ENCODE measurements at regions not wholly inside any gene's neighbourhood (a gene's known extent, or its start where the extent isn't known, plus 50 kb on each side); places are given as distances from the start of the nearest gene placed in this dataset.

DNA sequence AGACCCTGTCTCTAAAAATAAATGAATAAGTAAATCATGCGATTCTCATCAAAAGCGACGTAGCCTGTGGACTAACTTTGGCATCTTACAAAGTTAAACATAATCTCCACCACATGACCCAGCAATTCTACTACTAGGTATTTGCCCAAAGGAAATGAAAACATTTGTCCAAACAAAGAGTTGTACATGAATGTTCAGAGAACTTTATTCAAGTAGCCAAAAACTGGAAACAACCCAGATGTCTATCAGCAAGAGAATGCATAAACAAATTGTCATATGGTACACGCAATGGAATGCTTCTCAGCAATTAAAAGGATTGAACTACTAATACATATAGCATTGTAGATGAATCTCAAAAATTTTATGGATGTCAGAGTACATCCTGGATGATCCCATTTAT lies 82.6 kb downstream of the ADRB2 start:
- no peak for TF ChIP-seq POLR2A (IDR thresholded peaks at IDR 0.05; ENCODE audit: low read length)
- TF ChIP-seq GATA1 (IDR thresholded peaks at IDR 0.05; ENCODE audit: low read depth, low read length) = no peak
- DNase-seq = no peak

- TF ChIP-seq POLR2A (IDR thresholded peaks at IDR 0.05; ENCODE audit: low read length) = no peak
- TF ChIP-seq GATA1 (IDR thresholded peaks at IDR 0.05; ENCODE audit: low read depth, low read length) = no peak
- no peak for DNase-seq
These were observed 83.4 kb downstream of the ADRB2 start for GRCh38 chr5:148909766-148910165.

DNA sequence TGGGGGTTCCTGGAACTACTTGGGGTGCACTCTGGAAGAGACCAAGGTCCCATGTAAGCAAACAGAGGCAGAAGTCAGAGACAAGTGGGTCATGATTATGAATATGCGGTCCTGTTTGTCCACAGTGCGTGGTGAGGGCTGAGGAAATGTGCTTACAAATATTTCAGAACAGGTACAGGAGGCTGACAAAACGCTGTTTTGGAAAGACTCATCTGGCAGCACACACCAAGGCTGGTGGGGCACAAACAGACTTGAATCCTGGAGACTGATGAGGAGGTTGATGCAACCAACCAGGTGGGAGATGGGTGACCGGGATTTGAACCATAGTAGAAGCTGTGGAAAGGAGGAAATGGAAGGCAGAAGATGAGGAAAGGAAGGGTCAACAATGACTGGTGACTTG lies 83.8 kb downstream of the ADRB2 start:
- no peak for DNase-seq
- TF ChIP-seq POLR2A (IDR thresholded peaks at IDR 0.05; ENCODE audit: low read length) = no peak
- no peak for TF ChIP-seq GATA1 (IDR thresholded peaks at IDR 0.05; ENCODE audit: low read depth, low read length)

GRCh38 chr5:148910686-148911361 lies 84.4 kb downstream of the ADRB2 start:
- DNase-seq = no peak

GRCh38 chr5:148911386-148911785 lies 85.0 kb downstream of the ADRB2 start:
- no peak for TF ChIP-seq GATA1 (IDR thresholded peaks at IDR 0.05; ENCODE audit: low read depth, low read length)
- TF ChIP-seq POLR2A (IDR thresholded peaks at IDR 0.05; ENCODE audit: low read length) = no peak
- no peak for DNase-seq

More at GRCh38 chr5:148910686-148911361, 84.4 kb downstream of the ADRB2 start:
- TF ChIP-seq GATA1 (IDR thresholded peaks at IDR 0.05; ENCODE audit: low read depth, low read length) = no peak
- TF ChIP-seq POLR2A (IDR thresholded peaks at IDR 0.05; ENCODE audit: low read length) = no peak

- TF ChIP-seq POLR2A (IDR thresholded peaks at IDR 0.05; ENCODE audit: low read length) (no peak), GATA1 (IDR thresholded peaks at IDR 0.05; ENCODE audit: low read depth, low read length) (no peak)
- DNase-seq = no peak
These were observed 85.7 kb downstream of the ADRB2 start for GRCh38 chr5:148912146-148912545.

- DNase-seq = no peak
- TF ChIP-seq POLR2A (IDR thresholded peaks at IDR 0.05; ENCODE audit: low read length) = no peak
- no peak for TF ChIP-seq GATA1 (IDR thresholded peaks at IDR 0.05; ENCODE audit: low read depth, low read length)
These were observed 86.4 kb downstream of the ADRB2 start for GRCh38 chr5:148912714-148913398.

DNA sequence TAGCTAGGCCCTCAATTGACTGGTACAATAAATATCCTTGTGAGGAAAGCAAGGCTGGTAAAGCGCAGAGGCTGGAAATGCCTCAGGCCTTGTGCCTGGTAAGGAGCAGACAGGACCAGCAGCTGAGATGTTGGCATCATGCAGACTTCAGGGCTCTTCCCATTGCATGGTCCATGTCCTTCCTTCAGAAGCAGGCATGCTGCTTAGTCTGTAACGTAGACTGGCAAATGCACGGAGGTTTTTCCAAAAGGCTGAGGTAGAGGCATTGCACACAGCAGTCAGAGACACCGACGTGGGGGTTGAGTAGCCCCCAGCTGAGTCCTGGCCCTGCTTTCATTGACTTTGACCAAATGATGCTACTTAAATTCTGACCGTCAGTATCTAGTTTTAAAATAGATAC lies 87.1 kb downstream of the ADRB2 start:
- TF ChIP-seq GATA1 (IDR thresholded peaks at IDR 0.05; ENCODE audit: low read depth, low read length) = no peak
- no peak for TF ChIP-seq POLR2A (IDR thresholded peaks at IDR 0.05; ENCODE audit: low read length)

GRCh38 chr5:148913985-148914431 lies 87.6 kb downstream of the ADRB2 start:
- DNase-seq = no peak
- TF ChIP-seq GATA1 (IDR thresholded peaks at IDR 0.05; ENCODE audit: low read depth, low read length) = no peak
- TF ChIP-seq POLR2A (IDR thresholded peaks at IDR 0.05; ENCODE audit: low read length) = no peak

More for the DNA sequence above, 87.1 kb downstream of the ADRB2 start:
- no peak for DNase-seq

GRCh38 chr5:148915224-148915817 lies 88.9 kb downstream of the ADRB2 start:
- TF ChIP-seq GATA1 (IDR thresholded peaks at IDR 0.05; ENCODE audit: low read depth, low read length) (no peak), POLR2A (IDR thresholded peaks at IDR 0.05; ENCODE audit: low read length) (no peak)
- peak; percentile 5 to 34 for DNase-seq

- no peak for DNase-seq
- TF ChIP-seq POLR2A (IDR thresholded peaks at IDR 0.05; ENCODE audit: low read length) (no peak), GATA1 (IDR thresholded peaks at IDR 0.05; ENCODE audit: low read depth, low read length) (no peak)
These were observed 94.4 kb downstream of the ADRB2 start for GRCh38 chr5:148920646-148921288.

GRCh38 chr5:148921350-148921749 lies 94.9 kb downstream of the ADRB2 start:
- TF ChIP-seq GATA1 (IDR thresholded peaks at IDR 0.05; ENCODE audit: low read depth, low read length) (no peak), POLR2A (IDR thresholded peaks at IDR 0.05; ENCODE audit: low read length) (no peak)
- DNase-seq = no peak

DNA sequence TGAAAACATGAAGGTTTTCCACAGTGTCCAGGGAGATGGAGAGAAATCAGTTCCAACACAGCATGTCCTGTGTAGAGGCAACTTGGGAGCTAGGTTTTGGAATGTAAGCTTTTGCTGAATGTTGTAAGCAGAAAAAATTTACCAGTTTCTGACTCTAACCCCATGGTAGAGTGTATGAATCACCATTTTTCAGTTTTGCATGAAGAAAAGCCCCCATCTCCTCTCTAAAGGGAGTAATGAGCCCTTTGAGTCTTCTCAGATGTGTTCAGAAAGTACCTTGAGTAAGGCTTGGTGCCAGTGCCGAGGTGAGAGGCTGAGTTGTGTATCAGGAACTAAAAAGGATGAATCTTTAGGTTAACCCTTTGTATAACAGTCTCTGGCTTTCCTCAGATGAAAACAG lies 96.2 kb downstream of the ADRB2 start:
- DNase-seq = no peak
- TF ChIP-seq POLR2A (IDR thresholded peaks at IDR 0.05; ENCODE audit: low read length) (no peak), GATA1 (IDR thresholded peaks at IDR 0.05; ENCODE audit: low read depth, low read length) (no peak)

GRCh38 chr5:148923023-148923422 lies 96.6 kb downstream of the ADRB2 start:
- no peak for DNase-seq
- no peak for TF ChIP-seq POLR2A (IDR thresholded peaks at IDR 0.05; ENCODE audit: low read length)

Data from erythroblast (primary cell).